GM21515 (cell line): ENCODE measurements at regions not wholly inside any gene's neighbourhood (a gene's known extent, or its start where the extent isn't known, plus 50 kb on each side); places are given as distances from the start of the nearest gene placed in this dataset.
"Not testable (repeated sequence)": the region's sequence is repeated elsewhere in the genome, so short reads cannot be mapped to it uniquely, and the experiment has no call there.

Source experiments
- ATAC-seq: cut with Tn5 transposase; IDR thresholded peaks from one replicate; pipeline ENCODE4 v1.9.1; 2021; ENCODE audit not compliant: unreplicated experiment

DNA sequence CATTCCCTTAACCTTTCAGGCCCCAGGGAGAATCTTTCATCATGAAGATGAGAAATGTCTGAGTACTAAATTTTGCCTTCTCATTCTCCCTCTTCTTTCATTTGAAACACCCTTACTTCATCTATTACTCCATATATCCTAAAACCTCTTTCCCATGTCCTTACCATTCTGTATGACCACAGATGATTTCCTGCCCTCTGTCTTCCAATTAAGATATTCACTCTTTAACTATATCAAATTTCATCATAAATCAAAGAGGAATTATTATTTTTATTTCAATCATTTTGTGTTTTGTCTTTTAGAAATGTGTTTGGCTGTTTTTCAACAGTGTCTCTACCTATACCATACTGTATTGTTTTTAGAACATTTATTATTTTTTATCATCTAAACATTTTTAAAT lies 964.9 kb upstream of the KLHL29 start:
- no peak for ATAC-seq

DNA sequence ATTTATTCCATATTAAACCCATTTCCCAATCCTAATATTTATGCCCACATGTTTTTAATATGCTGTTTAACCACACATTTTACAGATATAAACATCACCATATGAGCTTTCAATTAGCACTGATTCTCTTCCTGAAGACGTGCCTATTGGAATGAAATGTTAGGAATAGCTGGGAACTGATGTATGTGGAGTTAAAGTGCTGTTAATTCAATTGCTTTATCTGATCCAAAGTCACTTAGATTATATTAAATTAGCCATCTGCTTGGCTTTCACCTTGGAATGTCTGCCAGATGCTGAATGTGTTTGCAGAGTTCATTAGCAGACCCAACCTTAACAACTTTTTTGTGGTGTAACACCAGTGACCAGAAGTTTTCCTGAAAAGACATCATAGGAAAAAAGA lies 942.9 kb upstream of the KLHL29 start:
- ATAC-seq = no peak

DNA sequence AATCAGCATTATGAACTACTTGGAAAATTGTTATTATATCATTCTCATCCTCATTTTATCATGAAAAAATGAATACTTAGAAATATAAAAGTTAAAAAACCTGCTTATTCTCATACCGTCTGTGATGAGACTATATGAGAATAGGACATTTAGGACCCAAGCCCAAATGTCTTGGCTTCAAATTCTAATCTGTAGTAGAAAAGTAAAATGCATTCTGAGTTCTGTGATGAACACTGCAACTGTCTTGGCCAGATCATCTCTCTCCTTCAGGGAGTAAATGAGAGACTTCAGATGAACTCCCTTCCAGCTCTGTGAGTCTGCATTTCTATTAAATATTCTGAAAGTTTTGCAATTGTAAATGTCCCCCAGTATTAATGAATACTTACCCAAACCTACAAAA lies 940.7 kb upstream of the KLHL29 start:
- no peak for ATAC-seq

DNA sequence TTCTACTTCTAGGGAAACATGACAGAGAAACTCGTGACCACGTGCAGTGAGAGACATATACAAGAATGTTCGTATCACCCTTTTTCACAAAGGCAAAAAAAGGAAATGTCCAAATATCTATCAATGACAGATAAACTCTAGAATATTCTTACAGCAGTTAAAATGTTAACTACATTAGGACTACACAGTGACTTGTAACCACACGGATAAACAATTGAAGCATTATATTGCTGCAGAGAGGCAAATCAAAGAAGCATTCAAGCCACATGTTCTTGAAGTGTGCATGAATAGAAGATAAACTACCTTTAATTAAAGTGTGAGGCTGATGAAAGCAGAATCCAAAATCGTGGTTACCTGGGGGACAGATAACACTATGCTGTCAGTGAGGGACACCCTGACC lies 935.3 kb upstream of the KLHL29 start:
- no peak for ATAC-seq

DNA sequence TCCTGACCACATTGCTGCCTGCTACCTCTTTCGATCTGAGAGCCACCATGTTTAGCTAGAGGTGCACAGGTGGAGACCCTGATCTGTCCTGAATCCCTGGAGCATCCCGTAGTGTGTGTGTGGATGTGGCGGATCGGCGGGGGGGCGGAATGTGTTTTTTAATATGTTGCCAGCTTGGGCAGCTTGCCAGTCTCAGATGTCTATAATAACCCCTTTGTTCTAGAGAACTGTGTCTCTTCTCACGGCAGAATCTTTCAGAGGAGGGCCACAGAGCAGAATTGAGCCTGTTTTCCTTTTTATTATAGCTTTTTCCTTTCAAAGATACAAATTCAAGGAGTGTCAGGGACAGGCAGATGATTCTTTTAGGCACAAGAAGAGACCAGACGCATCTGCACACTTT lies 934.1 kb upstream of the KLHL29 start:
- no peak for ATAC-seq

DNA sequence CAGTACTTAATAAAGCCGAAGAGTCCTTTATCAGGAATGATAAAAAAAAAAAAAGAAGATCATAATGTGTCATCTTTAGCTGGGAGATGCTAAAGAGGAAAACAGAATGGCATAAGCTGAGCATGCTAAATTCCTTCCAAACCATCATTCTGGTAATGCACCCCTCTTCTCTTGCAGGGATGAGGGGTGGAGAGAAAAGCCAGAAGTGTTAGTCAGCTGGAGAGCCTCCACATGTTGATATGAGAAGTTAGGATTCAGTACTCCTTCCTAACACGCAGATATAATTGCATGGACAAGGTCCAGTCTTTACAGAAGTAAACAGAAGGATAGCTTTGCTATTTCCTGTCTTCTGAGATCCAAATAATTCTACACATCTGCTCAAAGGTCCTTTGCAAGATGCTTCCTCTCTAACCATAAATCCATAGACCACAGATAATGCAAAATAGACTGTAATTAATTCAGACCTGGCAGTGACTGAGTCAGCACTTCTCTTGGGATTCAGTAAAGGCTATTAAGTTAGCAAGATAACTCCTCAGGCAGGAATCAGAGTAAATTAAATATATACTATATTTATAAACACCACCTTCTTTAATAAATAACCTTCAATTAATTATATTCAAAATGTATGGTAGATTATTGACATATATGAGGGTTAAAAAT lies 930.0 kb upstream of the KLHL29 start:
- no peak for ATAC-seq

DNA sequence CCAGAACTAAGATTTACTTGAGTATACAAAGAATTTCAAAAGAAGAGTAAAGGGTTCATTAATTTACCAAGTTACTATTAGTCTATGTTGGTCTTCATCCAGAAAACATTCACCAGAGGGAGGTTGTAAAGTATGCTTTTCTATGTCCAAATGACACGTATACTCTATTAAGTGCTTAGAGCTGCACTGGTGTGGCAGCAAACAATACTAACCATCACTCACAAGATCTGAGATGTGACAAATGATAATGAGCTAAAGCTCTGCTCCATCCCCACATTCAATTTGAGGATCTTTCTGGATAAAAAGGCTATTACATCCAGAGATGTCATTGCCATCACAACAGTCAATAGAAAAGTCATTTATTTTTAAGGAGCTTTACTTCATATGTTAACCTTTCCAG lies 926.5 kb upstream of the KLHL29 start:
- ATAC-seq = no peak

DNA sequence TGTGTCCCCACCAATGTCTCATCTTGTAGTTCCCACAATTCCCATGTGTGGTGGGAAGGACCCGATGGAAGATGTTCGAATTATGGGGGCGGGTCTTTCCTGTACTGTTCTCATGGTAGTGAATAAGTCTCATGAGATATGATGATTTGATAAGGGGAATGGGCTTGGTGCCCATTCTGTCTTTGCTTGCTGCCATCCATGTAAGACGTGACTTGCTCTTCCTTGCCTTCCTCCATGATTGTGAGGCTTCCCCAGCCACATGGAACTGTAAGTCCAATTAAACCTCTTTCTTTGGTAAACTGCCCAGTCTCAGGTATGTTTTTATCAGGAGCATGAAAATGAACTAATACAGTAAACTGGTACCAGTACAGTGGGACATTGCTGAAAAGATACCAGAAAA lies 909.9 kb upstream of the KLHL29 start:
- ATAC-seq = not testable (repeated sequence)

DNA sequence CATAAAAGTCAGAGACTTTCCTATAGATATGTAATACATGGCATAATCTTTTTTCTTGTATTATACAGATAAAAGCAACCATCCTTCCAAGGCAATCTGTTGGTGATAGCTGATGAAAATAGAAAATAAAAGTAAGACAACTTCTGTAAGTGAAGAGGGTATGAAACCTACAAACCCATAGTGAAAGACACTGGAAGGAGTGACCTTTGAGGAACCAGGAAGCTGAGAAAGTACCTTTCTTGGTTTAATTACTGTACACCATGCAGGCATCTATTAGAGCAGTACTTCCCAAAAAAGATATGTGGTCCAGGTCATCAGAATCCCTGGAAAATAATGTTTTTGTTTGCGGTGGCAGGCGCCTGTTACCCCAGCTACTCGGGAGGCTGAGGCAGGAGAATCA lies 906.6 kb upstream of the KLHL29 start:
- no peak for ATAC-seq

DNA sequence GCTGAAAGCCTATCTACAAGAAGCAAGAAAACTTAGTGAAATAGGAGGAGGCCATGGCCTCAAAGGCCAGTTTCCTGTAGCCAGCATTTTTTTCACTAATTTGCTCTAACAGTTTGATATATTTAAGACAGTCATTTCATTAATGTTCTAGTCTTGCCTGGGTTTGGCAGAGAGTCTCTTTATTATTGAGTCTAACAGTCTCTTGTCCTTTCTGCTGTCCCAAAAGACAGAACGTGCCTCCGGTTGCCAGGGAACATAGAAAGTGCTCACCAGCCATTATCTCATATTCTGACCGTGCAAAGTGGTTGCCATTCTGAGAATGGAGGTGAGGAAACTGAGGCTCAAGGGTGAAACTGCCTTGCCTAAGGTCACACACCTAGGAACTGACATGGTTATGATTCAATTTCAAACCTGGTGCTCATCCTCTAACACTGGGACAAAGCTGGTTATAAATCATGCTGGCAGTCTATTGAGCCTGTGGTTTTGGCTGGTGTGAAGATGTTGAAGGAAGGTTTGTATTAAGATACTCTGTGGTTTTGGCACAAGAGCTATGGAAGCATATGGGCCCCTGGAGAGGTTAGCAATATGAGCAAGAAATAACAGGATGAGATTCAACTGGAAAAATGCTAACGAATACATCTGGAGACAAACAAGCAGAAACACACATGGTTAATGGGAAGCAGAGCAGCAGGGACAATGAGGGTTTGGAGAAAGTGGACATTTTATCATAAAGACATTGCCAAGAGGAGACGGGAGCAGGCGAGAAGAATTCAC lies 903.3 kb upstream of the KLHL29 start:
- ATAC-seq = no peak

DNA sequence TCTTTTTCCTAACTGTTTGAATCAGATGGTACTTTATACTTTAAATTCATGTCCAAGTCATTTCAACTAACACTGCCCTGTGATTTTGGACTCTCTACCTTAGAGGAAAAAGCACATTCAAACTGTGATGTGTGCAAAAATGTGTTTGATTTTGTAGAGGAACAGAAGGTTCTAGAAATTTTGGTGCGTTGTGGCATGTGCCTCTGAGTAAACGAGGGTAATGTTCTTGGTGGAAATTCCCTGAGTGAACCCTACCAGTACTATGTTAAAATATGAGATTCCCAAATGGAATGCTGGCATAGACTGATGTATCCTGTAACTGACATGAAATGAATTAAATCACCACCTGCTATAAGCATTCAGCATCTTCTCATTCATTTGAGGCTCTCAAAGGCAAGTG lies 901.9 kb upstream of the KLHL29 start:
- ATAC-seq = no peak

DNA sequence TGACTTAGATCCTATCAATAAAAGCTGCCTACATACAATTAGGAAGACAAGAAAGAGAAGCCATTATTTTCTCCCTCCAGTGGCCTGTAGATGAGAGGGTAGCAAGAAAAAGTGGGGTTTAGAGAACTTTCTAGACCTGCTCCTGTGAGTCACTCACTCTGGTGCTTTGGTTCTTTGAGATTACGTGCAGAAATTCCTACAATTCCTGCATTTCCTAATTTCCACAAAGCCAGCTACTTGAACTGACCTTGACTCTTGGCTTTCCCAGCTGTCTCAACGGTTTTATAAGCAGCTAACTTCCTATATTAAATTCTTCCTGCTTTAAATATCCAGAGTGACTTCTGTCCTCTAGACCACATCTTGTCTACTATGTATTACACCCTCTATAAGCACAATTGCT lies 899.5 kb upstream of the KLHL29 start:
- no peak for ATAC-seq

DNA sequence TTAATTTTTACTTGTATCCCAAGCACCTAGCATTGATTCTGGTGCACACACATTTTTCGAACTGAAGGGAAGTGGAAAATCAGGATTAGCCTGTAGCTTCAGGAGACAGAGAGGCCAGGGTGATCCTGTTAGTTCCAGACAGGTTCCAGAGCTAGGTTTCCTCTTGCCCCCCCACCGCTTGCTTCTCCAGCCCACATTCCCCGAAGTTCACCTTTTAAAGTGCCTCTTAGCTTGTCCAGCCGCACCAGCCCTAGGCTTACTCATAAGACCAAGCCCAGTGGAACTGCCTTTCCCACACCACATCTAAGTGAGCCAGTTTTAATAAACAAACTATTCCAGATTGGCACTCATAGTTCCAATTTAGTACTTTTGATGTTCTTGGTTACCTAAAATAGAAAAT lies 898.6 kb upstream of the KLHL29 start:
- ATAC-seq = no peak

DNA sequence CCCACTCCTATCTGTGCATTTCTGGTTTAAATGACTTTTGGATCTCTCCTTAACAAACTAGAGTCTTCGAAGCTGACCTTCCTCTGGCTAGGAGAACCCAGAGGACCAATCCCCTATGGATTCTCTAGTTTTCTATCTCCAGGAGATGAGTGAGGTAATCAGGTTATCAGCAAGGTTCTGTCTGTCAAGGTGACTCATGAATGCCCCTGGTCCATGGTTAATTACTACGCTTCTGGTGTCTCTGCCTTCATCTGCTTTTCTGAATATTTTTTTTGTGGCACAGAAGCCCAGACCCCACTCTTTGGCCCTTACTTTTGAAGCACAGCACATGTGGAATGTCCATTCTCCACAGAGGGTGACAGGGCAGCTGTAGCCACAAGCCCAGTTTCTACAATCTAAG lies 897.9 kb upstream of the KLHL29 start:
- no peak for ATAC-seq

DNA sequence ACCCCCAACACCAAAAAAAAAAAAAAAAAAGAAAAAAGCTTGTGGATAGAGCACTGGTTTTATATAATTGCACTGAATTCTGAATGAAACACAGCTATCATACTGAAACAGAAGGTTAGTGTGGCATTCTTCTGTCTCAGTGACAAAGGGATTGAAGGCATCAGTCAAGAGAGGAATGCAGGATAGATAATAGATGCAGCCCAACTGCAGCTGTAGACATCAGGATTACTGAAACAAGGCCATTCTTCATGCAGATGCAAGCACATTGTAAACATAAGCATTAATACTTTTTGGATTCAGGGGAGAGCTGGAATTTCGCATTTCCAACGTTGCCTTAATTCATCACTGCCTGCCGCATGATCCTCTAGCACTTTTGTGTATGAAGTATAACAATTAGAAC lies 897.4 kb upstream of the KLHL29 start:
- ATAC-seq = no peak

DNA sequence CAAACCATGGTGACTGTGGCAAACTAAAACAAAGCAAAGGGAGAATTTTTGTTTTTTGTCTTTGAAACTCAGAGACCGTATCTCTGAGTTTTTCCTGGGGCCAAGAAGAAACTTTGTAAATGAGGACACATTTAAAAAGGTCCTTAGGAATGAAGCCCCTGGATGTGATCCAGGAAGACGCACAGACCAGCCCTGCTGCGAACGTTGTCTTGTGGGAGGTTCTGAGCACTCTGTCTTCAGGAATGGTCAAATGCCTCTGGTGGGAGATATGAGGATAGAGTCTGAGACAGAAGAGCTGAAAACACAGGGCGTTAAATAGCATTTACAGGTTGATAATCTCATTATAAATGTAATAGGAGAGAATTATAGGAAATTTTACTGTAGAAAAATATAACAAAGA lies 893.5 kb upstream of the KLHL29 start:
- no peak for ATAC-seq

DNA sequence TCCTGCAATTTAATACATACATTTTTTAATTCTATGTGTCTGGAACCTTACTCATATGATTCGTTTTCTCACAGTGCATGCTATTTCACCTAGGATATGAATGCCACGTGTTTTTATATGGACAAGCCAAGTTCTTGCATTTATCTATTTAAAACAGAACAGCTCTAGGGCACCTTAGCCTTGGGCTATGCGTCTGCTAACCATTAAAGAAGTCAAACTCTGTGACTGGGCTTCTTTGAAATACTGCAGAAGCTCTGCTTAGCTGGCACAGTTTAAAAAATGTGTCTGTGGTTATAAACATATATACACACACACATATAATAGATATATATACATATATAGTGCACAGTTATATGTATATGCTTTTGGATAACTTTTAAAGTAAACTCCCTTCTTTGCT lies 890.8 kb upstream of the KLHL29 start:
- ATAC-seq = no peak

DNA sequence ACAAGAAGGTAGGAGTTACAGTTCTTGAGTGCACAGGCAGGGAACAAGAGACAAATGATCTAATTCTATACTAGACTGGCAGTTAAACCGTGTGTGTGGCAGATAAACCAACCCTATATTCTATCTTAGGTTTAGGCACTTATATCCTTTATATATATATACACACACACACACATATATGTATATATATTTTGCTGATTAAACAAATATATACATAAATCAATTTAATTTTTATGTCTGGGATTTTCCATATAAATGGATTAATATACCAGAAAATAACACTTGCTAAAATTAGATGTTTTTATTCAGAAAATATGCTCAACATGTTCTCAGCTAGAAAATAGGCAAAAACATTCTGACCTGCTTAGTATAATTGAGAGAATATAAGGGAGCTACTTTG lies 887.9 kb upstream of the KLHL29 start:
- ATAC-seq = no peak

DNA sequence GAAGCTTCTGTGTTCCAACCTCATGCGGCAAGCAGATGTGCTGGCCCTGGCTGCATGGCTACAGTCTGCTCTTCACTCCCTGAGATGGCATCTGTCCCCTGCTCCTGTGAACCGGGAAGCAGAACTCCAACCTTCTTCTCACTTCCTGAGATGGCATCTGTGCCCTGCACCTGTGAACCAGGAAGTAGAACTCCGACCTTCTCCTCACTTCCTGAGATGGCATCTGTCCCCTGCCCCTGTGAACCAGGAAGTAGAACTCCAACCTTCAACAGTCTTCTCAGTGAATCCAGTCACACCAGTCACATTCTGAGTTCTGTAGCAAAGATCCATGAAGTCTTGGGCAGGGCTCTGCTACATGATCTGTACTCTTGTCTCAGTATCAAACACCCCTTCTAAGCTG lies 887.2 kb upstream of the KLHL29 start:
- no peak for ATAC-seq

DNA sequence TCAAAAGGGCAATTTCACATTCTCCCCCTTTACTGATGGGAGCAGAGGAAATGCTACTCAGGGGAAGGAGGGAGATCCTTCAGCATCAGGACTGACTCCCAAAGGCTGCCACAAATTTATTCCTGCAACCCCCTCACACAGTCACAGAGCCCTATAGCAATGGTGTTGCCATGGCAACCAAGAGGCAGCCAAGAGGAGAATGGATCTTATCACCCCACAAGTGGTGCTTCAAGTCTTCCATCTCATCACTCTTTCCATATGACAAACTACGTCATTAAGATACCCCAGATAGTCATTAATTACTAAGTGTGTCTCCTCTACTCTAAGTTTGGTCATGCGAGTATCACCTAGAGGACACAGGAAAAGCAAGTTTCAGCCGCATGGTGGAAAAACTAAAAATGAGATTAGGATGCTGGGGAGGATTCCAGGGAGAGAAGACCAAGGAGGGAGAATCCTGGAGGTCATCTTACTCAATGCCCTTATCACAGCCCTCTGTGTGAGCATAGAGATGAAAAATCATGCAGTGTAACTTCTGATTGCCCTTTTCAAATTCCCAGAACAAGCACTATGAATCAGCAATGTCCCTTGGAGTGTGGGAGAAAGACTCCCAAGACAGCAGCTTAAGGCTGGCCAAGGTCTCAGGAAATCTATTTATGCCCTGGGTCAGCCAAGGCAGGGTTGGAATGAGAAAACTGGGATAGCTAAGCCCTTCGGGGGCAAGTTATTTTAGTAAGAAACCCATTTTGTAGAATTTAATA lies 885.7 kb upstream of the KLHL29 start:
- no peak for ATAC-seq

DNA sequence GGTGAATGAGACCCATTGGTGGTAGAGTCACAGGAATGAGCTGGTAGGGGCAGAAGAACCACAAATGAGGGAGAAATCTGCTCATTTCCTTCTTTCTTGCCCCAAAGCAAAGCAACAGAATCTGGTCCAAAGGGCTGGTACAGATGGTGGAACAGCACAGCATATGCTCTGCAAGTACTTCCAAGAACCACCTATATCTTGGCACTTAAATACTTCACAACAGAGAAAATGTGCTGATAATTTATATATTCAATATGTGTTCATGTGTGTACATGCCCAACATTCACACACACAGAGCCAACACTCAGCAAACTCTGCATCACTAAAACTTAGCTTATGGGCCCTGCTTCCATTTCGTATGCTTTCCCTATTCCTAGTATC lies 884.4 kb upstream of the KLHL29 start:
- no peak for ATAC-seq

DNA sequence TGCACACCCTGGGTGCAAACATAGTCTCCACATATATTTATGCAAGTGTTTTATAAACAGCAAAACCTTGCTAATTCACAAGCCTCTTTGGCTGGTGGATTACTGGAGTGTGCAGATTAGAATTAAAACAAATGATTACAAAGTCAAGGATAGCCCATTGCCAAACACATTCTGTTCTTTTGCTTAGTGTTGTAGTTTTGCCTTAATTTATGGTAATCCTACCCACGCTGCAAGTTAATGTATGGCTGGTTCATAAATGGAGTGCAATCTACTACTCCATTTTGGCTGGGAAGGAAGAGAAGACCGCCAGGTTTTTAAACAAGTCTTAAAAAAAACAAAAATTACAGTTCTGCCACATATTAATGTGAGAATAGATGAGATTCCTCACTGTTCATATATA lies 883.1 kb upstream of the KLHL29 start:
- ATAC-seq = no peak
